PFSK-1 (cell line): ENCODE measurements at regions not wholly inside any gene's neighbourhood (a gene's known extent, or its start where the extent isn't known, plus 50 kb on each side); places are given as distances from the start of the nearest gene placed in this dataset.

Source experiments
- TAF1 ChIP-seq: IDR thresholded peaks from 2 replicates; pipeline ENCODE4 v1.6.1; 2012; ENCODE audit warnings: low read length, control low read depth, borderline replicate concordance; ENCODE audit not compliant: insufficient read depth
- TF ChIP-seq, protein P1 (sequence below), 2 experiments: IDR thresholded peaks; 2 replicates each; pipeline versions ENCODE4 v1.6.1 to v1.8.0; 2011 to 2012; ENCODE audit warnings: low read depth in 2 of 2, low read length in 2 of 2, control low read depth in 1 of 2, inconsistent platforms in 1 of 2, mild to moderate bottlenecking in 1 of 2, moderate library complexity in 1 of 2; ENCODE audit not compliant: insufficient read depth in 1 of 2

DNA sequence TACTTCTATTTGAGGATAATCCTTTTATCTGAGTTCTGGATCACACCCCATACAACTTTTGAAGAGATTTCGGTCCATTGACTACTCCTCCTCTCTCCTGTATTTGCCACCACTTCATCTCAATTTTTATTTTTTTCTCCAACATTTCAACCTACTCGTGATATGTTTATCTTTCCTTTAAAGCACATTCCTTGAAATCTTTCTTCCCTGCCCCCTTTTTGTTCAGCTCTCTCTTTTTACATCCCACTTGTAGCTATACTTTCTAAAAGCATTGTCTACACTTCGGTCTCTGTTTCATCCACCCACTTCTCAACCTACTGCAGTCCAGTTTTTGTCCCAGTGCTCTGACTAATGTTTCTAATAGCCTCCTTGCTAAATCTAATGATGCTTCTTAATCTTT, 299.4 kb downstream of the PSAT1 start:
- TF ChIP-seq TAF1 = no peak
- TF ChIP-seq, protein P1, sequence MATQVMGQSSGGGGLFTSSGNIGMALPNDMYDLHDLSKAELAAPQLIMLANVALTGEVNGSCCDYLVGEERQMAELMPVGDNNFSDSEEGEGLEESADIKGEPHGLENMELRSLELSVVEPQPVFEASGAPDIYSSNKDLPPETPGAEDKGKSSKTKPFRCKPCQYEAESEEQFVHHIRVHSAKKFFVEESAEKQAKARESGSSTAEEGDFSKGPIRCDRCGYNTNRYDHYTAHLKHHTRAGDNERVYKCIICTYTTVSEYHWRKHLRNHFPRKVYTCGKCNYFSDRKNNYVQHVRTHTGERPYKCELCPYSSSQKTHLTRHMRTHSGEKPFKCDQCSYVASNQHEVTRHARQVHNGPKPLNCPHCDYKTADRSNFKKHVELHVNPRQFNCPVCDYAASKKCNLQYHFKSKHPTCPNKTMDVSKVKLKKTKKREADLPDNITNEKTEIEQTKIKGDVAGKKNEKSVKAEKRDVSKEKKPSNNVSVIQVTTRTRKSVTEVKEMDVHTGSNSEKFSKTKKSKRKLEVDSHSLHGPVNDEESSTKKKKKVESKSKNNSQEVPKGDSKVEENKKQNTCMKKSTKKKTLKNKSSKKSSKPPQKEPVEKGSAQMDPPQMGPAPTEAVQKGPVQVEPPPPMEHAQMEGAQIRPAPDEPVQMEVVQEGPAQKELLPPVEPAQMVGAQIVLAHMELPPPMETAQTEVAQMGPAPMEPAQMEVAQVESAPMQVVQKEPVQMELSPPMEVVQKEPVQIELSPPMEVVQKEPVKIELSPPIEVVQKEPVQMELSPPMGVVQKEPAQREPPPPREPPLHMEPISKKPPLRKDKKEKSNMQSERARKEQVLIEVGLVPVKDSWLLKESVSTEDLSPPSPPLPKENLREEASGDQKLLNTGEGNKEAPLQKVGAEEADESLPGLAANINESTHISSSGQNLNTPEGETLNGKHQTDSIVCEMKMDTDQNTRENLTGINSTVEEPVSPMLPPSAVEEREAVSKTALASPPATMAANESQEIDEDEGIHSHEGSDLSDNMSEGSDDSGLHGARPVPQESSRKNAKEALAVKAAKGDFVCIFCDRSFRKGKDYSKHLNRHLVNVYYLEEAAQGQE (IDR thresholded peaks at IDR 0.05; ENCODE audit: insufficient read depth in 1 of 2, low read depth in 2 of 2, low read length in 2 of 2) = no peak
